Calu3 (cell line): ENCODE measurements at regions not wholly inside any gene's neighbourhood (a gene's known extent, or its start where the extent isn't known, plus 50 kb on each side); places are given as distances from the start of the nearest gene placed in this dataset.

Experiments used
- BruUV-seq: library from RNA; stranded (reverse); fragments of 400-500 nt; replicated peaks from 2 replicates; lab custom pipeline; 2021; lab: Mats Ljungman, UMichigan
- CTCF ChIA-PET: fragments of 300-600 bp; sonication (Branson Sonifier 250); formaldehyde crosslinking; loops from one replicate; lab custom pipeline; 2022; ENCODE audit warnings: antibody characterized with exemption; lab: Charles Lee
- DNase-seq: peaks from one replicate; pipeline ENCODE4 v3.0.0; 2022
- H3K27ac Mint-ChIP-seq: one replicate; pipeline ENCODE4 v1.8.0; 2022; ENCODE audit warnings: mixed read lengths; ENCODE audit not compliant: unreplicated experiment
- H3K27me3 Mint-ChIP-seq: one replicate; pipeline ENCODE4 v1.8.0; 2022; ENCODE audit warnings: mixed read lengths; ENCODE audit not compliant: unreplicated experiment
- H3K36me3 Mint-ChIP-seq: one replicate; pipeline ENCODE4 v1.8.0; 2022; ENCODE audit warnings: mild to moderate bottlenecking, moderate library complexity, mixed read lengths; ENCODE audit not compliant: insufficient read depth, unreplicated experiment
- H3K4me1 Mint-ChIP-seq: one replicate; pipeline ENCODE4 v1.8.0; 2022; ENCODE audit warnings: mild to moderate bottlenecking, low read depth, mixed read lengths; ENCODE audit not compliant: unreplicated experiment
- H3K4me3 Mint-ChIP-seq: one replicate; pipeline ENCODE4 v1.8.0; 2022; ENCODE audit warnings: mild to moderate bottlenecking, low read depth, moderate library complexity, mixed read lengths; ENCODE audit not compliant: unreplicated experiment
- H3K9me3 Mint-ChIP-seq: one replicate; pipeline ENCODE4 v1.8.0; 2022; ENCODE audit warnings: low read depth, mixed read lengths; ENCODE audit not compliant: unreplicated experiment
- CTCF ChIP-seq: fragments of 200-600 bp; IDR thresholded peaks from one replicate; pipeline ENCODE4 v1.8.0; 2022; ENCODE audit warnings: antibody characterized with exemption; ENCODE audit not compliant: unreplicated experiment
- intact Hi-C: fragments of 100-400 bp; cut with micrococcal nuclease; formaldehyde crosslinking; loops from one replicate; pipeline ENCODE4 v1.10.0; 2022; ENCODE audit not compliant: unreplicated experiment

- intact Hi-C loops, result no loop called here
- Mint-ChIP-seq H3K36me3 (no peaks in the 10 kb centered on the region), H3K27ac (no peak overlapping the region), H3K4me3 (no peak overlapping the region), H3K9me3 (peaks cover 15% of the 10 kb centered on the region), H3K27me3 (peaks cover 52% of the 10 kb centered on the region), H3K4me1 (no peaks in the 10 kb centered on the region)
- CTCF ChIA-PET, result no interaction called here
- DNase-seq, result no peak
- TF ChIP-seq CTCF, result no peak
- no TSS peak for BruUV-seq
Observed at GRCh38 chr6:165936660-165937059, 231.0 kb downstream of the TBXT start.

GRCh38 chr6:165936096-165936495 lies 231.6 kb downstream of the TBXT start:
- H3K9me3 Mint-ChIP-seq, result peaks cover 10% of the 10 kb centered on the region
- intact Hi-C loops, result no loop called here
- DNase-seq, result no peak
- no peaks in the 10 kb centered on the region for H3K36me3 Mint-ChIP-seq
- no peak overlapping the region for H3K27ac Mint-ChIP-seq
- H3K27me3 Mint-ChIP-seq, result peaks cover 58% of the 10 kb centered on the region
- no peak for TF ChIP-seq CTCF
- CTCF ChIA-PET, result no interaction called here
- H3K4me3 Mint-ChIP-seq, result no peak overlapping the region
- no peaks in the 10 kb centered on the region for H3K4me1 Mint-ChIP-seq
- no TSS peak for BruUV-seq

GRCh38 chr6:165931675-165932074 lies 236.0 kb downstream of the TBXT start:
- no peak for DNase-seq
- H3K36me3 Mint-ChIP-seq, result no peaks in the 10 kb centered on the region
- no peaks in the 10 kb centered on the region for H3K4me1 Mint-ChIP-seq
- BruUV-seq, result no TSS peak
- intact Hi-C loops, result no loop called here
- H3K27me3 Mint-ChIP-seq, result peaks cover 80% of the 10 kb centered on the region
- no peak overlapping the region for H3K4me3 Mint-ChIP-seq
- no peak overlapping the region for H3K27ac Mint-ChIP-seq
- CTCF ChIA-PET, result no interaction called here
- H3K9me3 Mint-ChIP-seq, result peaks cover 10% of the 10 kb centered on the region
- TF ChIP-seq CTCF, result no peak

- DNase-seq, result no peak
- Mint-ChIP-seq H3K9me3 (peaks cover 6% of the 10 kb centered on the region), H3K27ac (no peak overlapping the region), H3K4me1 (no peaks in the 10 kb centered on the region), H3K4me3 (no peak overlapping the region), H3K27me3 (peaks cover 71% of the 10 kb centered on the region), H3K36me3 (no peaks in the 10 kb centered on the region)
- CTCF ChIA-PET, result no interaction called here
- intact Hi-C loops, result no loop called here
- BruUV-seq, result no TSS peak
- TF ChIP-seq CTCF, result no peak
Observed at GRCh38 chr6:165930668-165931214, 236.9 kb downstream of the TBXT start.
